ENCODE measurements at regions not wholly inside any gene's neighbourhood (a gene's known extent, or its start where the extent isn't known, plus 50 kb on each side); places are given as distances from the start of the nearest gene placed in this dataset.

GRCh38 chr11:13907678-13908077 is 54.8 kb upstream of the SPON1 start:
- intact Hi-C loops (cut with DNase I): no loop called here

GRCh38 chr11:13908535-13908934 is 54.0 kb upstream of the SPON1 start:
- no peak overlapping the region for H3K4me3 ChIP-seq
- H3K9ac ChIP-seq (ENCODE audit: low read depth in 2 of 2, low read length in 2 of 2): no peak overlapping the region
- no peak for DNase-seq
- intact Hi-C loops (cut with DNase I): no loop called here
- no peak overlapping the region for H3K27ac ChIP-seq
- TF ChIP-seq, protein P1, sequence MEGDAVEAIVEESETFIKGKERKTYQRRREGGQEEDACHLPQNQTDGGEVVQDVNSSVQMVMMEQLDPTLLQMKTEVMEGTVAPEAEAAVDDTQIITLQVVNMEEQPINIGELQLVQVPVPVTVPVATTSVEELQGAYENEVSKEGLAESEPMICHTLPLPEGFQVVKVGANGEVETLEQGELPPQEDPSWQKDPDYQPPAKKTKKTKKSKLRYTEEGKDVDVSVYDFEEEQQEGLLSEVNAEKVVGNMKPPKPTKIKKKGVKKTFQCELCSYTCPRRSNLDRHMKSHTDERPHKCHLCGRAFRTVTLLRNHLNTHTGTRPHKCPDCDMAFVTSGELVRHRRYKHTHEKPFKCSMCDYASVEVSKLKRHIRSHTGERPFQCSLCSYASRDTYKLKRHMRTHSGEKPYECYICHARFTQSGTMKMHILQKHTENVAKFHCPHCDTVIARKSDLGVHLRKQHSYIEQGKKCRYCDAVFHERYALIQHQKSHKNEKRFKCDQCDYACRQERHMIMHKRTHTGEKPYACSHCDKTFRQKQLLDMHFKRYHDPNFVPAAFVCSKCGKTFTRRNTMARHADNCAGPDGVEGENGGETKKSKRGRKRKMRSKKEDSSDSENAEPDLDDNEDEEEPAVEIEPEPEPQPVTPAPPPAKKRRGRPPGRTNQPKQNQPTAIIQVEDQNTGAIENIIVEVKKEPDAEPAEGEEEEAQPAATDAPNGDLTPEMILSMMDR (IDR thresholded peaks at IDR 0.05): no peak
- H3K36me3 ChIP-seq: no peaks in the 10 kb centered on the region
- no peaks in the 10 kb centered on the region for H3K9me3 ChIP-seq
- H3K4me1 ChIP-seq: no peaks in the 10 kb centered on the region
- H3K27me3 ChIP-seq: no peaks in the 10 kb centered on the region

More at GRCh38 chr11:13907678-13908077, 54.8 kb upstream of the SPON1 start:
- TF ChIP-seq, protein P1 (IDR thresholded peaks at IDR 0.05): no peak
- DNase-seq: no peak
- Histone ChIP-seq H3K9me3 (no peaks in the 10 kb centered on the region), H3K27ac (no peak overlapping the region), H3K4me1 (no peaks in the 10 kb centered on the region), H3K9ac (ENCODE audit: low read depth in 2 of 2, low read length in 2 of 2) (no peak overlapping the region), H3K4me3 (no peak overlapping the region), H3K36me3 (no peaks in the 10 kb centered on the region), H3K27me3 (no peaks in the 10 kb centered on the region)
